Kidney capillary endothelial cell (primary cell): ENCODE measurements at regions not wholly inside any gene's neighbourhood (a gene's known extent, or its start where the extent isn't known, plus 50 kb on each side); places are given as distances from the start of the nearest gene placed in this dataset.
"Not testable (repeated sequence)": the region's sequence is repeated elsewhere in the genome, so short reads cannot be mapped to it uniquely, and the experiment has no call there.

Source experiments
- DNase-seq: peaks from one replicate; pipeline ENCODE4 v3.0.0-alpha.2; 2018; ENCODE audit warnings: low spot score

DNA sequence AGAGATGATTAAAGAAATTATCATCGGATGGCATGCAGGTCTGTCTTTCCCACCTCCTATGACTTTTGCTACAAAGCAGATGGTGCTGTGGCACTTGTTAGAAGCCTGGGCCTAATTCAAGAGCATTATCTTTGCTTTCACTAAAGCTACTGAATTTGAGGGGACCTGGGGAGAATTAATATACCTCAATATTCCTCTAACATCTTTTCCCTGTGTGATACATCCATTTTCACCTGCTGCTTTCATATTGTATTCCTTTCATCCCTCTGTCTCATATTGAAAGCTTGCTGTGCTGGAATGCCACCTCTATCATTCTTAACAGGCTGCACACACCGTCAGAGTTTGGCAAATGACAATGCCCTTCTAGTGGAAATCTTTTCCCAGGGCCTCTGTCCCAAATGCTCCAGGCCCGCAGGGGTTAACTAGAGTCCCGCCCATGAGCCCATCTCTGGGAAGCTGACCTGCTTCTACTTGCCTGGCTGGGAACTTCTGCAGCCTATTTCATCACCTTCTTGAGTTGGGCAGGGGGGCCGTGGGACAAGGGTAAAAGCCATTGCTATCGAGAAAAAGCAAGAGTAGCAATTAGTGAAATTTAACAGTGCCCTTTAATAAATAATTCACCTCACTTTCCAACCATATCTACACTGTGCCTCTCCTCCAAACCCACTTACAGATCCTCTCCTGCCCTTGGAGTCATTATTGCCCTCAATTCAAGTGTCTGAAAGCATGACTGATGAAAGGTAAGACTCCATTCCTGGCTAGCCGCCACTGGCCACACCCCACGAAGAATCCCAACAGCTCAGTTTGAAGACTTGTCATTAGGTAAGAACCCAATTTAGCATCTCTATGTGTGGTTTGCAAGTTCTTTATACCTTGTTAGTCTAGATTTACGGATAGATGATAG, 126.7 kb upstream of the BTG1 start:
- DNase-seq = no peak

DNA sequence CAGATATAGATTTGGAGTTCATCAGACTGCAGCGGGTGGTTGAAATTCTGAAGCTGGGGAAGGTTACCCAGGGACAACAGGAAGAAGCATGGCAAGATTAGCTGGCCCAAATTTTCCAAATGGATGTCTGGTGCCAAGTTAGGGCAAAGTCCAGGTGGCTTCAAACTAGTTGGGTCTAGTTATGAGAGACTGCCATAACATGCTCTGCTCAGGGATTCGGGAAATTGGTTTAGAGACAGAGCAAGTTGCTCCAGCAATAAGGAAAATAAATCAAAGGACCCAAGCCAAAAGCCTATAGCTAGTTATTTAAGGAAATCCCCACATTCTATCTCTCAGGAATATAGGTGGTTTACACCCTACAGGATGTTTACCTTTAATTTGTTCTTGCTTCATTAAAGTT, 125.7 kb upstream of the BTG1 start:
- DNase-seq = no peak

DNA sequence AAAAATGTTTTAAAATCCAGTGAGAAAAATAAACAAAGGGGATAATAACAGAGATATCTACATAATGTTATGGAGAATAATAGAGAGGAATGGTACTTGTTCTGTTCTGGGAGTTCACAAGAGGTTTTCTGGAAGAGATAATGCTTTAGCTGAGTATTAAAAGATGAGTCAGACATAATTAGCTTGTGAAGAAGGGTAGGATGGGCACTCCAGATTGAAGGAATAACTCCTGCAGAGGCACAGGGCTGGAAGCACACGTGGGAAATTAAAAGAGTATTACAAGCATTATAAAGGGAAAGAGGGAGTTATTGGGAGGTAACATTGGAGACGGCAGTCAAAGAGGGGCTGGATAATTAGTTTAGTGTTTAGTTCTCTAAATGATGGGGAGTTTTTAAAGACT, 124.9 kb upstream of the BTG1 start:
- no peak for DNase-seq

DNA sequence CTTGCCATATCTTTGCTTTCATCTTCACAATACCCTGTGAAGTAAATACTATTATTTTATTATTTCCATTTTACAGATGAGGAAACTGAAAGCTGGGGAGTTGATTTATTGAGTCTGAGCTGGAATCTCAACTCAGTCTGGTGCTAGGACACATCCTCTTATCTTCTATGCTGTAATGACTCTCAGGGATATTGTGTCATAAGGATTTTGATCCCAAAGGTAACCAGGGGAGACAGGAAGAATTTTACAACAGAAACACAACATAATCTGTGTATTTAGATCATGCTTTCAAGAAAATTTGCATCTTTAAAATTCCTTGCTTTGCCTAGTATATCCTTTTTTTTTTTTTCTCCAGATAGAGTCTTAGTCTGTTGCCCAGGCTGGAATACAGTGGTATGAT, 123.3 kb upstream of the BTG1 start:
- DNase-seq = no peak

DNA sequence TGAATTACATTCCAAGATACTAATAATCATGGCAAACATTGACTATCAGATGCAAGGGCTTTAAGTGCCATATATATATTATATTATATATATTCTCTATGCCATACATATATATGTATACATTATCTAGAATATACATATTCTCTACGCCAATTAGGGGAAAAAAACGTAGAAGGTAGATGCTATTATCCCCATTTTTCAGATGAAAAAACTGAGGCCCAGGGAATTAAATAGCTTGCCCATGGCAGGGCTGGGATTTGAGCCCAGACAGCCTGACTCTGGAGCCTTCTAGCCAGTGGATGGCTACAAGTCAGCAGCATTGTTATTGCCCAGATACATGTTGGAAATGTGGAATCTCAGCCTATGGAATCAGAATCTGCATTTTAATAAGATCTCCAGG, 116.0 kb upstream of the BTG1 start:
- DNase-seq = no peak

DNA sequence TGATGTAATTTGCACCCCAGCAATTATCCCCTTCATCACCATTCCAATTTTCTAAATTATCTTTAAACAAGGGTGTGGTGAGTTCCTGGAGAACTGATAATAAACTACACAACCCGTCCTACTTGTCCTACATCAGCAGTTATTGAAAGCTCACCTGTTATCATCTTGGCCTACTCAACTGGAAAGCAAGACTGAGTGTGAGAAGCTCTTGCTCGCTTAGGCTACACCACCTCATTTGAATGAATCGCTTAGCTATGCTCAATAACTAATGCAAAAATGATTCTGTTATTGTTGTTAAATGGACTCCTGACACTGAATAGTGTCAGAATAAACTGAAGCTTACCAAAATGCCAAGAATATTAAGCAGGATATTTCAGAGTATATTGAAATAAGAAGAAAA, 115.4 kb upstream of the BTG1 start:
- DNase-seq = no peak

DNA sequence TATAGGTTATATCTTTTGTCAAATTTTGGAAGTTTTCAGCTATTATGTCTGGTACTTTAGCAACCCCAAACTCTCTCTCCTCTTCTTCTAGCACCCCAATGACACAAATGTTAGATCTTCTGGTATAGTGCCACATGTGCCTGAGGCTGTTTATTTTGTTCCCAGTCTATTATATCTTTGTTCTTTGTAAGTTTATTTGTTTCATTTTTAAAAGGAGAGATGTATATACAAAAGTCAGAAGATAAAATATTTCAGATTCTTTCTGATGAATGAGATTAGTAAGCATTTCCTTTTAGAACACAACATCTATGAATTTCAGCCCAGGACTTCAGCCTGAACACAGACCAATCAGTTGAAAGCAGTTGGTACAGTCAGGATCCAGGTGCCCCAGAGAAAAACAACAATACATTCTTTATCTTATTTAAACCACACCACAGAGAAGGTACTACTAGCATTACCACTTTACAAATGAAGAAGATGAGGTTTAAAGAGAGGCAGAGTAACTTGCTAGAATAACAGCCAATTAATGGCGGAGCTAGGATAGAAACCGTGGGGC, 114.1 kb upstream of the BTG1 start:
- DNase-seq = peak; percentile 8

DNA sequence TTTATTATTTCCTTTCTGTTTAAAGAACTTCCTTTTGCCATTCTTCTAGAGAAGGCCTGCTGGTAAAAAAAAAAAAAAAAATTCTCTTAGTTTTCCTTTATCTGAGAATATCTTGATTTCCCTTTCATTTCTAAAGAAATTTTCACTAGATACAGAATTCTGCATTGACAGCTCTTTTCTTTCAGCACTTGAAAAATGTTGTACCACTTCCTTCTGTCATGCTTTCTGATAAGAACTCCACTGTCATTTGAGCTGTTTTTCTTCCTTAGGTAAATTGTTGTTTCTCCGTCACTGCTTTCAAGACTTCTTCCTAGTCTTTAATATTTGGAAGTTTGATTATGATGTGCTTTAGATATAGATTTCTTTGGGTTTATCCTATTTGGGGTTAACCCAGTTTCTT, 113.6 kb upstream of the BTG1 start:
- DNase-seq = peak; percentile 1

DNA sequence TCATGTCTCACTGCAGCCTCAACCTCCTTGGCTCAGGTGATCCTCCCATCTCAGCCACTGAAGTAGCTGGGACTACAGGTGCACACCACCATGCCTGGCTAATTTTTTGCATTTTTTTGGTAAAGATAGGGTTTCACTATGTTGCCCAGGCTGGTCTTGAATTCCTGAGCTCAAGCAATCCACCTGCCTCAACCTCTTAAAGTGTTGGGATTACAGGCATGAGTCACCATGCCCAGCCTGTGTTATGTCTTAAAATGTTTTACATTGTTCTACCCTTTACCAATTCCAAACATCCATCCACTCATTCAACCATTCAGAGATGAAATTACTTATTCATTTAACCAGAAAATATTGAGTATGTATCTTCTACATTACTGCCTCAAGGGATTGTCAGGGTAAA, 111.6 kb upstream of the BTG1 start:
- no peak for DNase-seq

DNA sequence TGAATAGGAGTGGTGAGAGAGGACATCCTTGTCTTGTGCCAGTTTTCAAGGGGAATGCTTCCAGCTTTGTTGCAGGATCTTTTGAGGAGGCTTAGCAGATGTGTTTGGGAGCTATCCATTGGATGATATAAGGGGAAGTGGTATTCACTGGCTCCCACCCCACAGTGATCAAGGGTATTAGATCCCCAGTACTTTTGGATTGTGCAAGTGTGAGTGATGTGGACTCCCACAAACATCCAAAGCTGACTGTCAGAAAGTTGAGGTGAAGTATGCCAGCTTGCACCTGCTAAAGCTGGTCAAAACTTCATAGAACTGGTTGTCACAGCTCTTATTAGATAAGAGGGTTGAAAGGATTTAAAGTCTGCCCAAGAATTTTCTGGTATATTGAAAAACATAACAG, 110.1 kb upstream of the BTG1 start:
- no peak for DNase-seq

DNA sequence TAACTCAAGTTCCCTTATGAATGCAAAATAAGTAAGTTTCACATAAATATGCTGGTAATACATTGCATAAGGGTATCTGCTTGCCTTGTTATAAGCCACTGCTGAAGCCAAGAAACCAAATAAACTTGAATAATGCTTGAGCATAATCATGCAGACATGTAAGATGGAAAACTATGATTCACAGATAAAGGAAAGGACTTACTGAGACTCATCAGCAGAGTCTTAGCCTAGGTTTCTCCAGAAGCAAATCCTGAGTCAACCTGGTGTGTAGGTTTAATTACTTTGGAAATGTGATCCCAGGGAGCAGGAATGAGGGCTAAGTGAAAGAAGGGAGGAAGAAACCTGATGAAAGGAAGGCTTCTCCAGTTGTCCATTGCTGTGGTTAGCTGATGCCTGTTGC, 107.7 kb upstream of the BTG1 start:
- no peak for DNase-seq

DNA sequence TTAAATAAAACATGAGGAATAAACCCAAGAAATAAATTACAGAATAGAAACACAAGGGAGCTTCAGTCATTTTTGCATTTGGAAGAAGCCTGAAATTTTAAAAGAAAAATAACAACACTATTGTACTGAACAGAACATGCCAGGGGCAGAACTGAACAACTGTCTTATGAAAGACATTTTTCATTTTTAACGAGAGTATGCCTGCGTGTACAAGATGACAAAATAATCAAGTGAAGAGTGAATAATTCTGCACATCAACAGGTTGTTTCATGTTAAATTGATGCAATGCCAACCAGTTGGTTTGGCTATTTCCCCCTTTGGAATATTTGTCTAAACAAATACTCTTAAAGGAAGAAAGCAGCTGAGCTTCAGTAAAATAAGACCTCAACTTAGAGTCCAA, 103.3 kb upstream of the BTG1 start:
- no peak for DNase-seq

DNA sequence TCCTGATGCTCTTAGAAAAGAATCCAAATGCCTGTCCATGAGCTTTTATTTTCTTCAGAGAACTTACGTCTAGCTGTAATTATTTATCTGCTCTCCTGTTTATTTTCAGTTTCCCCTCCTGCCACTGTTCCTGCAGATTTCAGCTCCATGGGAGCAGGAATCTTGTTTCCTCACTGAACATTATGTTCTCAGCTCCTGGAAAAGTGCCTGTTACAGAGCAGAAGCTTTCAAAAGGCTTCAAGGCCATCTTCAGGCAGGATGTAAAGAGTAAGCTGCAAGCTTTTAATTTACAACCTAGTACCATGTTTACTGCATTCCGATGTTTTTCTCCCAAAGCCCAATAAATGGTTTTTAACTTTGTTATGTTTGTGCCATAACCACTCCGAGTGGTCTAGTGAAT, 98.4 kb upstream of the BTG1 start:
- DNase-seq = no peak

DNA sequence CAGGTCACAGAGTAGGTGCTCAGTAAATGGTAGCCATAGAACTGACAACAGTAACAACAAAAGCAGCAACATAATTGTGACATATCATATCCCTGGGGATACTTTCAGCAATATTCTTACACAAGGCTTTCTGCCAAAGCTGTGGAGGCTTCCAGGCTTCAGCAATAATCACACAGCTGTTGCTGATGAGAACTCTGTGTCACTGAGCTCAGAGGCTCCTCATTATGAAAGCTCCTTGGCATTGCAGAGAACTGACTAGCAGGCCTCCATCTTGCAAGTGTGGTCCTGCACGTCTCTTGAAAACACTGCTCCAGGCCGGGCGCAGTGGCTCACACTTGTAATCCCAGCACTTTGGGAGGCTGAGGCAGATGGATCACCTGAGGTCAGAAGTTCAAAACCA, 97.3 kb upstream of the BTG1 start:
- DNase-seq = no peak

DNA sequence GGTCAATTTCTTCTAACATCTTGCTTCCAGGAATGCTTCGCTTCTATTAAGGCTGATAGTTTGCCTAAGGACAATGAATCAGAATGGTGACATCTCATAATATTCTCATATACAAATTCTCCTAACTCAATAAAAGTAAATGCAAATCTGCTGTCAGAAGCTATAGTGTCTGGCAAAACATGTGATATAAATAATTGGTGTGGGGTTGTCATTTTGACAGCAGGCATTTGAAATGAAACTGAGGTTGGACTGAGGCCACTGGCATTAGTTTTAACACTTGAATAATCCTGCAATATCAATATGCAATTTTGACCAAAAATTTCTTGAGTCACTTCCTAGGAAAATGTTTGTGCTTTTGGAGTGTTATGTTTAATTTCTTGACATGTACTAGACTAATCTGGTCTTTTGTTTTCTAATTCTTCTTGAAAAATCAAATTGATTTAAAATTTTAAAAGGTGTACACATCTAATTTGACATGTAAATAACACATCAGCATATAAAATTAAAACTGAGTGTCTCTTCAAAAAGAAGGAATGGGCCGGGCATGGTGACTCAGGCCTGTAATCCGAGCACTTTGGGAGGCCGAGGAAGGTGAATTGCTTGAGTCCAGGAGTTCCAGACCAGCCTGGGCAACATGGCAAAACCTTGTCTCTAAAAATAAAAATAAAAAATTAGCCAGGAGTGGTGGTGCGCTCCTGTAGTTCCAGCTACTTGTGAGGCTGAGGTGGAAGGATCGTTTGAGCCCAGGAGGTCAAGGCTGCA, 92.3 kb upstream of the BTG1 start:
- no peak for DNase-seq

DNA sequence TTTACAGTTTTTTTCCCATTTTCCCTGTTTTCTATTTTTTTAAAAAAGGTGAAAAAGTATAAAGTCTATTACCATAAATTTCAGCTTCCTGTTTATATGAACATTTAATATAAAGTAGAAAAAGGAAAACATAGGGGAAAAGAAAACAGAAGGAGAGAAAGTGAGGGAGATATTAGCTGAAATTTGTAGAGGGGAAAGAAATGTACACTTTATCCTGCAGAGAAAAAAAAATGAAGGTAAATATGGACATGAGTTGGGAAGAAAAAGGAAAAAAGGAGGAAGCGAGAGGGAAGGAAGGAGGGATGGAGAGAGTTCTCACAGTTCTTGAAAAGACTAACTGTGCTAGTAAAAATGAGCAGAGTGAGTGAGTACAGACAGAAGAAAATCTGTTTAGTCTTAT, 91.6 kb upstream of the BTG1 start:
- DNase-seq = no peak

DNA sequence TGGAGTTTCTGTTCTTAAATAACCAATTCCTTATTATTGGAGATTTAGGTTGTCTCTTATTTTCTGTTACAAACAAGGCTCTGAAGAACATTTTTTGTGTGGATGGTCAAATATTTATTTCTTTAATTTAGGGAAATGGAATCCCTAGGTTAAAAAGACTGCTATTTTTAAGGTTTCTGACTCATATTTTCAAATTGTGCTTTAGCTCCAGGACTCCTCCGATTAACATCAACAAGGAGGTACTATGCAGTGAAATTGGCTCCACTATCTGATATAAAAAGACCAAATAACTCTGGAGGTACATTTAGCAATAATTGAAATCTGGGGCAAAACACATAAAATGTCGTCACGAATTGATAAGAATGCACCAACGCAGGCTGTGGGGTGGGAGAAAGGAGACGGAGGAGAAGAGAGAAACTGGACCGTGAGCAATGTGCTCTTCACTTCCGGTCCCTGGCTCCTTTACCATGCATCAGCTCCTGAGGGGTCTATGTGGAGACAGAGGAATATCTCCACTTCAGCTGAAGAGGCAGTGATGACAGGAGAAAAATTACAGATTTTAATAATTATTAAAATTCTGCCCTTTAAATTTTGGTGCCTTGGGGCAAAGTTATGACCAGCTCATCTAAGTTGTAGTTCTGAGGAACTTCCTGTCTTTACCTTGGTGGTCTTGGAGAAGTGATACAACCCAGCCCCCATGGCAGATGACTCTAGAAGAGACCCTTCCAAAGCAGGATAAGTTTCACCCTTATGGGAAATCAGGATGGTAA, 90.2 kb upstream of the BTG1 start:
- no peak for DNase-seq

DNA sequence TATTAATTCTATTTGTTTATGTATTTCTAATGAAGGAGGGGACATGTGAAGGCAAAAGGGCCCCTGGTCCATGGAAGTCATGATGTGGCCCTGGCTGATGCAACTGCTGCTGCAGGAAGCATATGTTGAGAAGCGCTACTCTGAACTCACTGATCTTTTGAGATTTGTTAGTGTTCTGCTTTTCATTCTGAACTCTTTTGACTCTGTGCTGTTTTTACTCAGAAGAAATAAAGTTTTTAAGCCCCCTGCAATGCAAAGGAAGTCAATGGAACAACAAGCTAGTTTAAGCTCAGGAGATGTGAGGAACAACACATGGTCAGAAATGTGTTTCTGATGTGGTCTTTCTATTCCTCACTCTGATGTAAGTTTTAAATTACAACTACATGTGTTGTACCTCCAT, 88.9 kb upstream of the BTG1 start:
- DNase-seq = no peak

DNA sequence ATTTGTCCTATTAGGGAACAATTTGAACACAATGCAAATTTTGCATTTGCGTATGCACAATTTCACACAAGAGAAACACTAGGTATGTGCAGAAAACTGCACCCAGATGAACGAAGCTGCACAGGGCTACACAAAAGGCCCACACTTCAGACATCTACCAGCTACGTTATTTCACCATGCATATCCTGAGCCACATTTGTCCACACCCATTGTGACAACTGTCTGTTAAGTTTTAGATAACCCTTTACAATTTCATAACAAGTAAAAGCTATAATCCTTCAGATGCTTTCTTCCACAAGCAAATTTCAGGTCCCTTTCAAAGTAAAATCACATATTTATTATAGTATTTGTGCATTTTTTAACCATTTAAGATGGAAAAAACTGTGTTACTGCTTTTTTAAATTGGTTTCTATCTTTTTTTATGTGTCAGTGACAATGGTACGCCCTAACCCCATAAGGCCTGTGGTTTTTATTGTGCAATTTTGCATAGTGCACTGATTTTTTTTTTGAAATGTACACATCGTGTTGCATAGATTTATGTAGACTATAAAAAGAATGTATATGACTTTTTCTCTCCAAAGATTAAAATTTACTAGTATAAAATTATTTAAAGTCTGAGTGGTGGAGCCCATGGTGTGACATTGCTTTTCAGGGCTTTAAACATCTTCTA, 87.8 kb upstream of the BTG1 start:
- DNase-seq = no peak

DNA sequence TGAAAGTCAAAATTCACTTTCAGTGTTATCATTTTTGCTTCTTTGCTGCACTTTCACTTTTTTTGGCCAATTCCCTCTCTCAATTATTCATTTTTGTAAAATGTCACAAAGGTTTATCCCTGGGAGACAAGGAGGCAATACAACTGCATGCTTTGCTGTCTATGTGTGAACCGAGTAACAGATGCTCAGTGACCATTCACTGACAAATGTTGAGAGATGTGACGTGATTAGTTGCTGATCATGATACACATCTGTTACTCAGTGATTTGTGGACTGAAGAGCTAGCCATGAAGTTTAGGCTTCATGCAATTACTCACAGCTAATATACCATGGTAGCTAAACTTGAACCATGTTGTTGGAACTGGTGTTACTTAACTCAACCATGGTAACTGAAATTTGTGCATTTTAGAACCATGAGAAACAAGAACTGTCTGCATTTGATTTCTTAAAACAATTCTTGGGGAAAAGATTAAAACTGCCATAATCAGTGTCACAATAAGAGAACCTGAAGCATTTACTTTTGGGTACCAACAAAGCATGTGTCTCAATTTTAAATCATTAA, 86.8 kb upstream of the BTG1 start:
- not testable (repeated sequence) for DNase-seq

DNA sequence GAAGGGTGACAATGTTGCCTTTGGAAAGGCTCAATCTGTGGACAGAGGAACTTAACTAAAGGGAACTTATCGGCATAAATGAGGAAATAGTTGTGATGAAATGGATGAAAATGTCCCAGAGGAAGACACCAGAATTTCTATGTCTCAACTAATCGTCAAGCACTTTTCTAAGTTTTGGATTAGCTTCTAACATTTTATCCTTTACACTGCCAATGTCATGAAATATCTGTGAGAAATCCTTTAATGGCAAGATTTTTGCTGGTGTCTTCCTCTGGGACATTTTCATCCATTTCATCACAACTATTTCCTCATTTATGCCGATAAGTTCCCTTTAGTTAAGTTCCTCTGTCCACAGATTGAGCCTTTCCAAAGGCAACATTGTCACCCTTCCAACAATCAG, 86.3 kb upstream of the BTG1 start:
- DNase-seq = not testable (repeated sequence)

DNA sequence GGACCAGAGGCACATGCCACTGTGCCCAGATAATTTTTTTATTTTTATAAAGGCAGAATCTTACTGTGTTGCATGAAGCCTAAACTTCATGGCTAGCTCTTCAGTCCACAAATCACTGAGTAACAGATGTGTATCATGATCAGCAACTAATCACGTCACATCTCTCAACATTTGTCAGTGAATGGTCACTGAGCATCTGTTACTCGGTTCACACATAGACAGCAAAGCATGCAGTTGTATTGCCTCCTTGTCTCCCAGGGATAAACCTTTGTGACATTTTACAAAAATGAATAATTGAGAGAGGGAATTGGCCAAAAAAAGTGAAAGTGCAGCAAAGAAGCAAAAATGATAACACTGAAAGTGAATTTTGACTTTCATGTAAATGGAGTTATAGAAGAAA, 85.9 kb upstream of the BTG1 start:
- not testable (repeated sequence) for DNase-seq
